ENCODE measurements at regions not wholly inside any gene's neighbourhood (a gene's known extent, or its start where the extent isn't known, plus 50 kb on each side); places are given as distances from the start of the nearest gene placed in this dataset.
"Not testable (repeated sequence)": the region's sequence is repeated elsewhere in the genome, so short reads cannot be mapped to it uniquely, and the experiment has no call there.

DNA sequence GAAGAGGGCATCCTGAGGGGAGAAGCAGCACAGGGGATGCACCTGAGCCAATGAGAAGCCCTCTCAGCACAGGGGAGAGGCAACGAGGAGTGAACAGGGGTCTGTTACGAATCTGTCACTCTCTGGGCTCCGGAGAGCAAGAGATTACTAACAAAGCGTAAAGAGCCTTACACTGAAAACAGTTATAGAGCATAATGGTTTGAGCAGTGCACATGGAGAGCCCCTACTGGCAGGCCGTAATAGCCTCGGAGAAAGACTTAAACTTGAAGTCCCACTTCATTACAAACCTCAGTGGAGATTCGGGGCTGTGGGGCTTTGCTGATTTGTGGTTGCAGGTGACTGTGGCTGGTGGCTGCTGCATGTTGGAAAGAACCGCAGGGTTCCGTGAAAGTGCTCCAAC lies 271.5 kb upstream of the TMC3 start:
- no peak for FAIRE-seq
- no peak for TF ChIP-seq TAF1 (IDR thresholded peaks at IDR 0.05; ENCODE audit: borderline replicate concordance, low read depth, low read length)
- TF ChIP-seq POLR2AphosphoS5 (IDR thresholded peaks at IDR 0.05; ENCODE audit: low read depth, low read length), result no peak
- no peak for TF ChIP-seq POLR2A (IDR thresholded peaks at IDR 0.05; ENCODE audit: low read depth, low read length)
- no peak for DNase-seq (ENCODE audit: insufficient read length)

DNA sequence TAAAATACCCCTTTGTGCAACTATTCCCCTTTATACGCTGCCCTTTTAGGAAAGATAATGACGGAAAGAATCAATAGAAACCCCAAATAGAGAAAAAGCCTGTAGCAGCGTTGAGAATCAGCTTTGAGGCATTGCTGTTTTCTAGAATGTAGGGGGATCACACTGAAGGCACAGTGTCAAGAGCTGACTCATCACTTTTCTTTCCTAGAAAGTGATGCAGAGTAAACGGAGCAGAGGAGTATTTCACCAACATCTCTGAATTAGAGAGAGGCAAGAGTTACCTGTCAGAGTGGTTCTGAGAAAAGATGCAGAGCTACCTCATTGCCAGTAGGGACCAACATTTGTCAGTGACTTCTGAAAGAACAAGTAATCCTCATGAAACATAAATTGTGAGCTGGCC lies 269.8 kb upstream of the TMC3 start:
- no peak for FAIRE-seq
- TF ChIP-seq POLR2AphosphoS5 (IDR thresholded peaks at IDR 0.05; ENCODE audit: low read depth, low read length) (no peak), POLR2A (IDR thresholded peaks at IDR 0.05; ENCODE audit: low read depth, low read length) (no peak), TAF1 (IDR thresholded peaks at IDR 0.05; ENCODE audit: borderline replicate concordance, low read depth, low read length) (no peak)

DNA sequence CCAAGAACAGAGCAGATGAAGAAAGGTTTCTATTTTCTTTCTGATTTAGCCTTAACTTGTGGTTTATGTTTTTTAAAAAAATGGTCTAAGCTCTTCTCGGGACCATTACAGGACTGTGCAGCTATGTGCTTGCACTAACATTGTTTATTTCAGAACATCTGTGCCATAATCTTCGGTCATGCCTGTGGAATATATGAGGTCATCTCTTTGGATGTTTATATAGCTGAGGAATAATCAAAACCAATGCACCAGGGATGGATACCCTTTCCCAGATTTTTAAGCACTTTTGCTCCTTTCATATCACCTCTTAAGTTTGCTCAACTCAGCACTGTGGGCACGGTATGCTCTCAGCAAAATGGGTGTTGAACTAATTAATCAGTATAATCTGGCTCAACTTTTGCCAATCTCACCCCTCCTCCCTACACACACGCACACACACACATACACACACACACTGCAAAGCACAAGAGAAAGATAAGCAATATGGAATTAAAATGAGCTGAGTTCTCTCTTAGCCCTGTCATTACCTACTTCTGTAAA lies 268.5 kb upstream of the TMC3 start:
- DNase-seq (ENCODE audit: insufficient read length) (no peak), FAIRE-seq (no peak)
- no peak for TF ChIP-seq POLR2AphosphoS5 (IDR thresholded peaks at IDR 0.05; ENCODE audit: low read depth, low read length)
- no peak for TF ChIP-seq POLR2A (IDR thresholded peaks at IDR 0.05; ENCODE audit: low read depth, low read length)
- TF ChIP-seq TAF1 (IDR thresholded peaks at IDR 0.05; ENCODE audit: borderline replicate concordance, low read depth, low read length), result no peak

More for the DNA sequence above, 269.8 kb upstream of the TMC3 start:
- no peak for DNase-seq (ENCODE audit: insufficient read length)

GRCh38 chr15:81636064-81636463 lies 262.1 kb upstream of the TMC3 start:
- DNase-seq (ENCODE audit: insufficient read length); FAIRE-seq: not testable (repeated sequence)

- FAIRE-seq, result no peak
- TF ChIP-seq POLR2AphosphoS5 (IDR thresholded peaks at IDR 0.05; ENCODE audit: low read depth, low read length), result no peak
- TF ChIP-seq POLR2A (IDR thresholded peaks at IDR 0.05; ENCODE audit: low read depth, low read length), result no peak
- TF ChIP-seq TAF1 (IDR thresholded peaks at IDR 0.05; ENCODE audit: borderline replicate concordance, low read depth, low read length), result no peak
- no peak for DNase-seq (ENCODE audit: insufficient read length)
Observed at GRCh38 chr15:81633889-81634288, 259.9 kb upstream of the TMC3 start.

GRCh38 chr15:81625896-81626295 lies 251.9 kb upstream of the TMC3 start:
- TF ChIP-seq POLR2AphosphoS5 (IDR thresholded peaks at IDR 0.05; ENCODE audit: low read depth, low read length), result no peak
- no peak for TF ChIP-seq POLR2A (IDR thresholded peaks at IDR 0.05; ENCODE audit: low read depth, low read length)
- no peak for TF ChIP-seq TAF1 (IDR thresholded peaks at IDR 0.05; ENCODE audit: borderline replicate concordance, low read depth, low read length)
- FAIRE-seq (no peak), DNase-seq (ENCODE audit: insufficient read length) (no peak)

GRCh38 chr15:81619002-81619401 lies 245.0 kb upstream of the TMC3 start:
- FAIRE-seq, result no peak
- no peak for TF ChIP-seq TAF1 (IDR thresholded peaks at IDR 0.05; ENCODE audit: borderline replicate concordance, low read depth, low read length)
- TF ChIP-seq POLR2A (IDR thresholded peaks at IDR 0.05; ENCODE audit: low read depth, low read length), result no peak
- TF ChIP-seq POLR2AphosphoS5 (IDR thresholded peaks at IDR 0.05; ENCODE audit: low read depth, low read length), result no peak

DNA sequence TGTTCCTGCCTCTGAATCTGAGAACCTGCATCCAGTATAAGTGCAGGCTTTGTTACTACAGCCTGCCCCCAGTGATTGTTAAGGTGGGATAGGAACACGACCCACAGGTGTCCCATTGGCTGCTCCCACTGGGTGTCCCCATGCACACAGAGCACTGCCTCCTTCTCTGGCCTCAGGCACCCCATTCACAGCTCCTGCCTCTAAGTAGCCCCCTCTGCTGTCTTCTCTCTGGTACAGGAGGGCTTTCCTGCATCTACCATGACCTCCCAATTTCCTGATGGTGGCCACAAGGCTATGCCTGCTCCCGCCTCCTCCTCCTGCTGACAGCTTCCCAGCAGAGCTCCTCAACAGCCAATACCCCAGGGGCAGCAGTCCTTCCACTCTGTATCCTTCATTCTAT lies 238.6 kb upstream of the TMC3 start:
- no peak for FAIRE-seq
- DNase-seq (ENCODE audit: insufficient read length), result no peak
- TF ChIP-seq POLR2A (IDR thresholded peaks at IDR 0.05; ENCODE audit: low read depth, low read length) (no peak), TAF1 (IDR thresholded peaks at IDR 0.05; ENCODE audit: borderline replicate concordance, low read depth, low read length) (no peak), POLR2AphosphoS5 (IDR thresholded peaks at IDR 0.05; ENCODE audit: low read depth, low read length) (no peak)

More at GRCh38 chr15:81619002-81619401, 245.0 kb upstream of the TMC3 start:
- DNase-seq (ENCODE audit: insufficient read length), result no peak

DNA sequence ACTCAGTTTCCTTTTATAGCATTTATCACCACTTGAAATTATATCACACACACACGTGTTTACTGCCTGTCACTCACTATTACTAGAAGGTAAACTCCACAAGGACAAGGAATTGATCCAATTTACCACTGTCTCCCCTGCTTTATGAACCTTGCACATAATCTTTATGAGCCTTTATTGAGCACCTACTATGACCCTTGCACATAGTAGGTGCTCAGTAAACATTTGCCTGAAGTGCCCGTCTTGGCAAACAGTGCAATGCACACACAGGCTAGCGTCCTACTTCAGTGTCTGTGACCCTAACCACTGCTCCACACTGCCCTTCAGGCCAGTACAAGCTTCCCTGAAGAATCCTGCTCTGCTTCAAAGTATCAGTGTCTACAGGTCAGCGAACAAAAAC lies 237.7 kb upstream of the TMC3 start:
- no peak for TF ChIP-seq POLR2A (IDR thresholded peaks at IDR 0.05; ENCODE audit: low read depth, low read length)
- no peak for FAIRE-seq
- no peak for DNase-seq (ENCODE audit: insufficient read length)

DNA sequence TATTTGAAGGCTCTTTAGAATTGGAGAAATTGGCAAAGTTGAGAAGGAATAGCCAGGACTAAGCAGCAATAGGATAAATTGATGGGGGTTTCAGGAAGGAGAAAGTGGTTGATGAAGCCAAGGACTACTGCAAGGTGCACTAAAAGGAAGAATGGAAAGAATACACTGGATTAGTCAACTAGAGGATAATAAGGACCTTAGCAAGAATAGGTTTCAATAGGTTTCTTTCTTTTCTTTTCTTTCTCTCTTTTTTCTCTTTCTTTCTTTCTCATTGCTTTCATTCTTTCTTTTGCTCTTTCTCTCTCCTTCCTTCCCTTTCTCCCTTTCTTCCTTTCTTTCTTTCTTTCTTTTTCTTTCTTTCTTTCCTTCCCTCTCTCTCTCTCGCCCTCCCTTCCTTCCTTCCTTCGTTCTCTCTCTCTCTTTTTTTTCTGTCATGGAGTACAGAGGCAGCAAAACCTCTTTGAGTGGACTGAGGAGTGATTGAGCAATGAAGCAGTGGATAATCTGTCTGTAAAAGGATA lies 234.4 kb upstream of the TMC3 start:
- FAIRE-seq, result no peak
- no peak for DNase-seq (ENCODE audit: insufficient read length)
- TF ChIP-seq POLR2AphosphoS5 (IDR thresholded peaks at IDR 0.05; ENCODE audit: low read depth, low read length) (no peak), TAF1 (IDR thresholded peaks at IDR 0.05; ENCODE audit: borderline replicate concordance, low read depth, low read length) (no peak), POLR2A (IDR thresholded peaks at IDR 0.05; ENCODE audit: low read depth, low read length) (no peak)

DNA sequence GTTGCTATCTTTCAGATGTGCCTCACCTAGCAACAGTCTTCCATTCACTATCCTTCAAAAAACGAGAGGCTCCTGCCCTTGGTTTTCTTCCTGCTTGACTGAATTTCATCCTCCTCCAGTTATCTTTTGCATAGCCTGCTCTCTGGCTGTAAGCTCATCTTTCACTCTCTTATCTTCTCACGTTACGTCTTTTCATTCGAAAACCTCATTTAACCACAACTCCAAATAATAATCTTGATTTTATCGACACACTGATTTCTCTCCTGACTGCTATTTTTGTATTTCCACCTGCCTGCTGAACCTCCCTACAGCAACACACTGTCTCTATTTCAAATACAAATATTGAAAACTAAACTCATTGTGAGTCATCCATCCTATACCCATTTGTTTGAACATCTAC lies 230.7 kb upstream of the TMC3 start:
- DNase-seq (ENCODE audit: insufficient read length) (no peak), FAIRE-seq (no peak)
- no peak for TF ChIP-seq POLR2AphosphoS5 (IDR thresholded peaks at IDR 0.05; ENCODE audit: low read depth, low read length)
- TF ChIP-seq POLR2A (IDR thresholded peaks at IDR 0.05; ENCODE audit: low read depth, low read length), result no peak
- TF ChIP-seq TAF1 (IDR thresholded peaks at IDR 0.05; ENCODE audit: borderline replicate concordance, low read depth, low read length), result no peak

- TF ChIP-seq POLR2A (IDR thresholded peaks at IDR 0.05; ENCODE audit: low read depth, low read length), result no peak
- no peak for TF ChIP-seq TAF1 (IDR thresholded peaks at IDR 0.05; ENCODE audit: borderline replicate concordance, low read depth, low read length)
- no peak for TF ChIP-seq POLR2AphosphoS5 (IDR thresholded peaks at IDR 0.05; ENCODE audit: low read depth, low read length)
- no peak for DNase-seq (ENCODE audit: insufficient read length)
- FAIRE-seq, result no peak
Observed at GRCh38 chr15:81596159-81596865, 222.3 kb upstream of the TMC3 start.
